ENCODE measurements at regions not wholly inside any gene's neighbourhood (a gene's known extent, or its start where the extent isn't known, plus 50 kb on each side); places are given as distances from the start of the nearest gene placed in this dataset.

DNA sequence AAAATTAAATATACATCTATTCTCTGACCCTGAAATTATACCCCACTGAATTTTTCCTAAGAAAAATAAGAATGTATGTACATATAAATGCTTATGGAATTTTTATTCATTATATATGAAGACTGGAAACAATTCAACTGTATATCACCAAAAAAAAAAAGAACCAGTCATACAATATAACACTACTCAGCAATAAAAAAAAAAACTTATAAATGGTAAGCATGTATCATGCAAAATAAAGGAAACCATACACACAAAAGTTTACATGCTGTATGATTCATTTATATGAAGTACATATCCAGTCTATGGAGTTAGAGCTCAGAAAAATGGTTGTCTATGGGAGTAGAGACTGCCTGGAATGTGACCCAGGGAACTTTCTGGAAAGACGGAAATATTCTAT, 199.4 kb upstream of the MIR17HG start:
- Histone ChIP-seq H3K27me3 (ENCODE audit: insufficient read depth) (no peaks in the 10 kb centered on the region), H2AFZ (no peak overlapping the region), H3K36me3 (ENCODE audit: insufficient read depth) (no peaks in the 10 kb centered on the region), H4K20me1 (replicated peaks; ENCODE audit: insufficient read depth) (no peaks in the 10 kb centered on the region), H3K4me3 (no peak overlapping the region), H3K9me2 (ENCODE audit: insufficient read depth) (no peaks in the 10 kb centered on the region), H3K27ac (ENCODE audit: low read depth) (no peak overlapping the region), H3K4me1 (ENCODE audit: insufficient read depth) (peaks cover 3% of the 10 kb centered on the region), H3K79me2 (replicated peaks; ENCODE audit: insufficient read depth) (no peaks in the 10 kb centered on the region), H3F3A (replicated peaks; ENCODE audit: low read depth) (no peaks in the 10 kb centered on the region), H3K4me2 (no peak overlapping the region)
- Mint-ChIP-seq H3K27me3 (ENCODE audit: insufficient read depth, low read depth, poor library complexity) (no peaks in the 10 kb centered on the region), H3K36me3 (ENCODE audit: low read depth) (no peaks in the 10 kb centered on the region), H3K27ac (no peak overlapping the region), H3K4me3 (no peak overlapping the region), H3K9me3 (no peaks in the 10 kb centered on the region), H3K4me1 (peaks cover 9% of the 10 kb centered on the region)
- ATAC-seq: no peak
- DNase-seq (ENCODE audit: low spot score): no peak
- TF ChIP-seq CREB1 (CRISPR knock-in tag; IDR thresholded peaks at IDR 0.05; ENCODE audit: low read depth): no peak
- no peak for TF ChIP-seq ZNF331 (CRISPR knock-in tag; IDR thresholded peaks at IDR 0.05; ENCODE audit: low read depth)
- TF ChIP-seq JUNB (IDR thresholded peaks at IDR 0.05; ENCODE audit: unreplicated experiment): no peak
- TF ChIP-seq, protein P1, sequence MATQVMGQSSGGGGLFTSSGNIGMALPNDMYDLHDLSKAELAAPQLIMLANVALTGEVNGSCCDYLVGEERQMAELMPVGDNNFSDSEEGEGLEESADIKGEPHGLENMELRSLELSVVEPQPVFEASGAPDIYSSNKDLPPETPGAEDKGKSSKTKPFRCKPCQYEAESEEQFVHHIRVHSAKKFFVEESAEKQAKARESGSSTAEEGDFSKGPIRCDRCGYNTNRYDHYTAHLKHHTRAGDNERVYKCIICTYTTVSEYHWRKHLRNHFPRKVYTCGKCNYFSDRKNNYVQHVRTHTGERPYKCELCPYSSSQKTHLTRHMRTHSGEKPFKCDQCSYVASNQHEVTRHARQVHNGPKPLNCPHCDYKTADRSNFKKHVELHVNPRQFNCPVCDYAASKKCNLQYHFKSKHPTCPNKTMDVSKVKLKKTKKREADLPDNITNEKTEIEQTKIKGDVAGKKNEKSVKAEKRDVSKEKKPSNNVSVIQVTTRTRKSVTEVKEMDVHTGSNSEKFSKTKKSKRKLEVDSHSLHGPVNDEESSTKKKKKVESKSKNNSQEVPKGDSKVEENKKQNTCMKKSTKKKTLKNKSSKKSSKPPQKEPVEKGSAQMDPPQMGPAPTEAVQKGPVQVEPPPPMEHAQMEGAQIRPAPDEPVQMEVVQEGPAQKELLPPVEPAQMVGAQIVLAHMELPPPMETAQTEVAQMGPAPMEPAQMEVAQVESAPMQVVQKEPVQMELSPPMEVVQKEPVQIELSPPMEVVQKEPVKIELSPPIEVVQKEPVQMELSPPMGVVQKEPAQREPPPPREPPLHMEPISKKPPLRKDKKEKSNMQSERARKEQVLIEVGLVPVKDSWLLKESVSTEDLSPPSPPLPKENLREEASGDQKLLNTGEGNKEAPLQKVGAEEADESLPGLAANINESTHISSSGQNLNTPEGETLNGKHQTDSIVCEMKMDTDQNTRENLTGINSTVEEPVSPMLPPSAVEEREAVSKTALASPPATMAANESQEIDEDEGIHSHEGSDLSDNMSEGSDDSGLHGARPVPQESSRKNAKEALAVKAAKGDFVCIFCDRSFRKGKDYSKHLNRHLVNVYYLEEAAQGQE (IDR thresholded peaks at IDR 0.05; ENCODE audit: unreplicated experiment): no peak
- TF ChIP-seq EZH2 (IDR thresholded peaks at IDR 0.05; ENCODE audit: low read depth, unreplicated experiment): no peak
- TF ChIP-seq, protein P2, sequence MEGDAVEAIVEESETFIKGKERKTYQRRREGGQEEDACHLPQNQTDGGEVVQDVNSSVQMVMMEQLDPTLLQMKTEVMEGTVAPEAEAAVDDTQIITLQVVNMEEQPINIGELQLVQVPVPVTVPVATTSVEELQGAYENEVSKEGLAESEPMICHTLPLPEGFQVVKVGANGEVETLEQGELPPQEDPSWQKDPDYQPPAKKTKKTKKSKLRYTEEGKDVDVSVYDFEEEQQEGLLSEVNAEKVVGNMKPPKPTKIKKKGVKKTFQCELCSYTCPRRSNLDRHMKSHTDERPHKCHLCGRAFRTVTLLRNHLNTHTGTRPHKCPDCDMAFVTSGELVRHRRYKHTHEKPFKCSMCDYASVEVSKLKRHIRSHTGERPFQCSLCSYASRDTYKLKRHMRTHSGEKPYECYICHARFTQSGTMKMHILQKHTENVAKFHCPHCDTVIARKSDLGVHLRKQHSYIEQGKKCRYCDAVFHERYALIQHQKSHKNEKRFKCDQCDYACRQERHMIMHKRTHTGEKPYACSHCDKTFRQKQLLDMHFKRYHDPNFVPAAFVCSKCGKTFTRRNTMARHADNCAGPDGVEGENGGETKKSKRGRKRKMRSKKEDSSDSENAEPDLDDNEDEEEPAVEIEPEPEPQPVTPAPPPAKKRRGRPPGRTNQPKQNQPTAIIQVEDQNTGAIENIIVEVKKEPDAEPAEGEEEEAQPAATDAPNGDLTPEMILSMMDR (conservative IDR thresholded peaks at IDR 0.05; ENCODE audit: low read depth in 2 of 2): no peak
- TF ChIP-seq NANOG (IDR thresholded peaks at IDR 0.05; ENCODE audit: borderline replicate concordance): no peak
- no peak for TF ChIP-seq POLR2AphosphoS5 (IDR thresholded peaks at IDR 0.05; ENCODE audit: low read depth)
- TF ChIP-seq, protein P3, sequence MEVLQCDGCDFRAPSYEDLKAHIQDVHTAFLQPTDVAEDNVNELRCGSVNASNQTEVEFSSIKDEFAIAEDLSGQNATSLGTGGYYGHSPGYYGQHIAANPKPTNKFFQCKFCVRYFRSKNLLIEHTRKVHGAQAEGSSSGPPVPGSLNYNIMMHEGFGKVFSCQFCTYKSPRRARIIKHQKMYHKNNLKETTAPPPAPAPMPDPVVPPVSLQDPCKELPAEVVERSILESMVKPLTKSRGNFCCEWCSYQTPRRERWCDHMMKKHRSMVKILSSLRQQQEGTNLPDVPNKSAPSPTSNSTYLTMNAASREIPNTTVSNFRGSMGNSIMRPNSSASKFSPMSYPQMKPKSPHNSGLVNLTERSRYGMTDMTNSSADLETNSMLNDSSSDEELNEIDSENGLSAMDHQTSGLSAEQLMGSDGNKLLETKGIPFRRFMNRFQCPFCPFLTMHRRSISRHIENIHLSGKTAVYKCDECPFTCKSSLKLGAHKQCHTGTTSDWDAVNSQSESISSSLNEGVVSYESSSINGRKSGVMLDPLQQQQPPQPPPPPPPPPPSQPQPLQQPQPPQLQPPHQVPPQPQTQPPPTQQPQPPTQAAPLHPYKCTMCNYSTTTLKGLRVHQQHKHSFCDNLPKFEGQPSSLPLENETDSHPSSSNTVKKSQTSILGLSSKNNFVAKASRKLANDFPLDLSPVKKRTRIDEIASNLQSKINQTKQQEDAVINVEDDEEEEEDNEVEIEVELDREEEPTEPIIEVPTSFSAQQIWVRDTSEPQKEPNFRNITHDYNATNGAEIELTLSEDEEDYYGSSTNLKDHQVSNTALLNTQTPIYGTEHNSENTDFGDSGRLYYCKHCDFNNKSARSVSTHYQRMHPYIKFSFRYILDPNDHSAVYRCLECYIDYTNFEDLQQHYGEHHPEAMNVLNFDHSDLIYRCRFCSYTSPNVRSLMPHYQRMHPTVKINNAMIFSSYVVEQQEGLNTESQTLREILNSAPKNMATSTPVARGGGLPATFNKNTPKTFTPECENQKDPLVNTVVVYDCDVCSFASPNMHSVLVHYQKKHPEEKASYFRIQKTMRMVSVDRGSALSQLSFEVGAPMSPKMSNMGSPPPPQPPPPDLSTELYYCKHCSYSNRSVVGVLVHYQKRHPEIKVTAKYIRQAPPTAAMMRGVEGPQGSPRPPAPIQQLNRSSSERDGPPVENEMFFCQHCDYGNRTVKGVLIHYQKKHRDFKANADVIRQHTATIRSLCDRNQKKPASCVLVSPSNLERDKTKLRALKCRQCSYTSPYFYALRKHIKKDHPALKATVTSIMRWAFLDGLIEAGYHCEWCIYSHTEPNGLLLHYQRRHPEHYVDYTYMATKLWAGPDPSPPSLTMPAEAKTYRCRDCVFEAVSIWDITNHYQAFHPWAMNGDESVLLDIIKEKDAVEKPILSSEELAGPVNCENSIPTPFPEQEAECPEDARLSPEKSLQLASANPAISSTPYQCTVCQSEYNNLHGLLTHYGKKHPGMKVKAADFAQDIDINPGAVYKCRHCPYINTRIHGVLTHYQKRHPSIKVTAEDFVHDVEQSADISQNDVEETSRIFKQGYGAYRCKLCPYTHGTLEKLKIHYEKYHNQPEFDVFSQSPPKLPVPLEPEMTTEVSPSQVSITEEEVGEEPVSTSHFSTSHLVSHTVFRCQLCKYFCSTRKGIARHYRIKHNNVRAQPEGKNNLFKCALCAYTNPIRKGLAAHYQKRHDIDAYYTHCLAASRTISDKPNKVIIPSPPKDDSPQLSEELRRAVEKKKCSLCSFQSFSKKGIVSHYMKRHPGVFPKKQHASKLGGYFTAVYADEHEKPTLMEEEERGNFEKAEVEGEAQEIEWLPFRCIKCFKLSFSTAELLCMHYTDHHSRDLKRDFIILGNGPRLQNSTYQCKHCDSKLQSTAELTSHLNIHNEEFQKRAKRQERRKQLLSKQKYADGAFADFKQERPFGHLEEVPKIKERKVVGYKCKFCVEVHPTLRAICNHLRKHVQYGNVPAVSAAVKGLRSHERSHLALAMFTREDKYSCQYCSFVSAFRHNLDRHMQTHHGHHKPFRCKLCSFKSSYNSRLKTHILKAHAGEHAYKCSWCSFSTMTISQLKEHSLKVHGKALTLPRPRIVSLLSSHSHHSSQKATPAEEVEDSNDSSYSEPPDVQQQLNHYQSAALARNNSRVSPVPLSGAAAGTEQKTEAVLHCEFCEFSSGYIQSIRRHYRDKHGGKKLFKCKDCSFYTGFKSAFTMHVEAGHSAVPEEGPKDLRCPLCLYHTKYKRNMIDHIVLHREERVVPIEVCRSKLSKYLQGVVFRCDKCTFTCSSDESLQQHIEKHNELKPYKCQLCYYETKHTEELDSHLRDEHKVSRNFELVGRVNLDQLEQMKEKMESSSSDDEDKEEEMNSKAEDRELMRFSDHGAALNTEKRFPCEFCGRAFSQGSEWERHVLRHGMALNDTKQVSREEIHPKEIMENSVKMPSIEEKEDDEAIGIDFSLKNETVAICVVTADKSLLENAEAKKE (CRISPR knock-in tag; IDR thresholded peaks at IDR 0.05): no peak
- no peak for TF ChIP-seq ZNF114 (CRISPR knock-in tag; IDR thresholded peaks at IDR 0.05)
- TF ChIP-seq EZH2phosphoT487 (IDR thresholded peaks at IDR 0.05; ENCODE audit: unreplicated experiment): no peak
- TF ChIP-seq, protein P4, sequence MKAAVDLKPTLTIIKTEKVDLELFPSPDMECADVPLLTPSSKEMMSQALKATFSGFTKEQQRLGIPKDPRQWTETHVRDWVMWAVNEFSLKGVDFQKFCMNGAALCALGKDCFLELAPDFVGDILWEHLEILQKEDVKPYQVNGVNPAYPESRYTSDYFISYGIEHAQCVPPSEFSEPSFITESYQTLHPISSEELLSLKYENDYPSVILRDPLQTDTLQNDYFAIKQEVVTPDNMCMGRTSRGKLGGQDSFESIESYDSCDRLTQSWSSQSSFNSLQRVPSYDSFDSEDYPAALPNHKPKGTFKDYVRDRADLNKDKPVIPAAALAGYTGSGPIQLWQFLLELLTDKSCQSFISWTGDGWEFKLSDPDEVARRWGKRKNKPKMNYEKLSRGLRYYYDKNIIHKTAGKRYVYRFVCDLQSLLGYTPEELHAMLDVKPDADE (IDR thresholded peaks at IDR 0.05): no peak
- no peak for TF ChIP-seq STAT1 (IDR thresholded peaks at IDR 0.05; ENCODE audit: unreplicated experiment)

Measured in GM23338 (cell line).